ENCODE measurements at regions not wholly inside any gene's neighbourhood (a gene's known extent, or its start where the extent isn't known, plus 50 kb on each side); places are given as distances from the start of the nearest gene placed in this dataset.

GRCh38 chr20:41888434-41888833 lies 270.3 kb upstream of the CHD6 start:
- no peak for DNase-seq (ENCODE audit: extremely low read depth, low read depth)

GRCh38 chr20:41887500-41887899 lies 269.3 kb upstream of the CHD6 start:
- no peak for DNase-seq (ENCODE audit: extremely low read depth, low read depth)

GRCh38 chr20:41881466-41882046 lies 263.4 kb upstream of the CHD6 start:
- no peak for DNase-seq (ENCODE audit: extremely low read depth, low read depth)

- no peak for DNase-seq (ENCODE audit: extremely low read depth, low read depth)
Observed at GRCh38 chr20:41879123-41879522, 260.9 kb upstream of the CHD6 start.

GRCh38 chr20:41877911-41878310 lies 259.7 kb upstream of the CHD6 start:
- no peak for DNase-seq (ENCODE audit: extremely low read depth, low read depth)

GRCh38 chr20:41874658-41875057 lies 256.5 kb upstream of the CHD6 start:
- DNase-seq (ENCODE audit: extremely low read depth, low read depth) = no peak

GRCh38 chr20:41872930-41873329 lies 254.8 kb upstream of the CHD6 start:
- no peak for DNase-seq (ENCODE audit: extremely low read depth, low read depth)

GRCh38 chr20:41870869-41871462 lies 252.8 kb upstream of the CHD6 start:
- DNase-seq (ENCODE audit: extremely low read depth, low read depth) = no peak

GRCh38 chr20:41869261-41869660 lies 251.1 kb upstream of the CHD6 start:
- no peak for DNase-seq (ENCODE audit: extremely low read depth, low read depth)

- no peak for DNase-seq (ENCODE audit: extremely low read depth, low read depth)
Observed at GRCh38 chr20:41865938-41866337, 247.8 kb upstream of the CHD6 start.

- DNase-seq (ENCODE audit: extremely low read depth, low read depth) = no peak
Observed at GRCh38 chr20:41862476-41862875, 244.3 kb upstream of the CHD6 start.

GRCh38 chr20:41861772-41862422 lies 243.7 kb upstream of the CHD6 start:
- DNase-seq (ENCODE audit: extremely low read depth, low read depth) = no peak

GRCh38 chr20:41854765-41855164 lies 236.6 kb upstream of the CHD6 start:
- no peak for DNase-seq (ENCODE audit: extremely low read depth, low read depth)

- DNase-seq (ENCODE audit: extremely low read depth, low read depth) = no peak
Observed at GRCh38 chr20:41853806-41854205, 235.6 kb upstream of the CHD6 start.

GRCh38 chr20:41848180-41848579 lies 230.0 kb upstream of the CHD6 start:
- DNase-seq (ENCODE audit: extremely low read depth, low read depth) = no peak

GRCh38 chr20:41837669-41838224 lies 219.6 kb upstream of the CHD6 start:
- DNase-seq (ENCODE audit: extremely low read depth, low read depth) = no peak

- no peak for DNase-seq (ENCODE audit: extremely low read depth, low read depth)
Observed at GRCh38 chr20:41833739-41834138, 215.6 kb upstream of the CHD6 start.

- no peak for DNase-seq (ENCODE audit: extremely low read depth, low read depth)
Observed at GRCh38 chr20:41830702-41831101, 212.5 kb upstream of the CHD6 start.

GRCh38 chr20:41819436-41819835 lies 201.3 kb upstream of the CHD6 start:
- no peak for DNase-seq (ENCODE audit: extremely low read depth, low read depth)

GRCh38 chr20:41818991-41819390 lies 200.8 kb upstream of the CHD6 start:
- no peak for DNase-seq (ENCODE audit: extremely low read depth, low read depth)

GRCh38 chr20:41818369-41818768 lies 200.2 kb upstream of the CHD6 start:
- DNase-seq (ENCODE audit: extremely low read depth, low read depth) = no peak

GRCh38 chr20:41811456-41811855 lies 193.3 kb upstream of the CHD6 start:
- no peak for DNase-seq (ENCODE audit: extremely low read depth, low read depth)
